ENCODE measurements at regions not wholly inside any gene's neighbourhood (a gene's known extent, or its start where the extent isn't known, plus 50 kb on each side); places are given as distances from the start of the nearest gene placed in this dataset.

DNA sequence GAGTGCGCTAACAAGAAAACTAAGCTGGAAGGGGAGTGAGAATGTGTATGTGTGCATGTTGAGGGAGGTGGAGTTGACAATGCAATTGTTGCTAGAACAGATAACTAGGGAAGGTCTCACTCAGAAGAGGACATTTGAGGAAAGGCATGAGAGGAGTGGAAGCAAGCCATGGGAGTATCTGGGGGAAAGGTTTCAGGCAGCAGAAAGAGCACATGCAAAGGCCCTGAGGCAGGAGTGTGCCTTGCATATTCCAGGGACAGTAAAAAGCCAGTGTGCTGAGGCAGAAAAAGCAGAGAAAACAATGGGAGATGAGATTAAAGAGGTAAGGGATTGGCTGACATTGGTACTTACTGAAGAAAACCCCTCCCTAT lies 149.6 kb upstream of the ADO start:
- TF ChIP-seq, protein P1, sequence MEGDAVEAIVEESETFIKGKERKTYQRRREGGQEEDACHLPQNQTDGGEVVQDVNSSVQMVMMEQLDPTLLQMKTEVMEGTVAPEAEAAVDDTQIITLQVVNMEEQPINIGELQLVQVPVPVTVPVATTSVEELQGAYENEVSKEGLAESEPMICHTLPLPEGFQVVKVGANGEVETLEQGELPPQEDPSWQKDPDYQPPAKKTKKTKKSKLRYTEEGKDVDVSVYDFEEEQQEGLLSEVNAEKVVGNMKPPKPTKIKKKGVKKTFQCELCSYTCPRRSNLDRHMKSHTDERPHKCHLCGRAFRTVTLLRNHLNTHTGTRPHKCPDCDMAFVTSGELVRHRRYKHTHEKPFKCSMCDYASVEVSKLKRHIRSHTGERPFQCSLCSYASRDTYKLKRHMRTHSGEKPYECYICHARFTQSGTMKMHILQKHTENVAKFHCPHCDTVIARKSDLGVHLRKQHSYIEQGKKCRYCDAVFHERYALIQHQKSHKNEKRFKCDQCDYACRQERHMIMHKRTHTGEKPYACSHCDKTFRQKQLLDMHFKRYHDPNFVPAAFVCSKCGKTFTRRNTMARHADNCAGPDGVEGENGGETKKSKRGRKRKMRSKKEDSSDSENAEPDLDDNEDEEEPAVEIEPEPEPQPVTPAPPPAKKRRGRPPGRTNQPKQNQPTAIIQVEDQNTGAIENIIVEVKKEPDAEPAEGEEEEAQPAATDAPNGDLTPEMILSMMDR (IDR thresholded peaks at IDR 0.05) = no peak
- TF ChIP-seq POLR2A (IDR thresholded peaks at IDR 0.05; ENCODE audit: low read length) = no peak
- TF ChIP-seq, protein P2, sequence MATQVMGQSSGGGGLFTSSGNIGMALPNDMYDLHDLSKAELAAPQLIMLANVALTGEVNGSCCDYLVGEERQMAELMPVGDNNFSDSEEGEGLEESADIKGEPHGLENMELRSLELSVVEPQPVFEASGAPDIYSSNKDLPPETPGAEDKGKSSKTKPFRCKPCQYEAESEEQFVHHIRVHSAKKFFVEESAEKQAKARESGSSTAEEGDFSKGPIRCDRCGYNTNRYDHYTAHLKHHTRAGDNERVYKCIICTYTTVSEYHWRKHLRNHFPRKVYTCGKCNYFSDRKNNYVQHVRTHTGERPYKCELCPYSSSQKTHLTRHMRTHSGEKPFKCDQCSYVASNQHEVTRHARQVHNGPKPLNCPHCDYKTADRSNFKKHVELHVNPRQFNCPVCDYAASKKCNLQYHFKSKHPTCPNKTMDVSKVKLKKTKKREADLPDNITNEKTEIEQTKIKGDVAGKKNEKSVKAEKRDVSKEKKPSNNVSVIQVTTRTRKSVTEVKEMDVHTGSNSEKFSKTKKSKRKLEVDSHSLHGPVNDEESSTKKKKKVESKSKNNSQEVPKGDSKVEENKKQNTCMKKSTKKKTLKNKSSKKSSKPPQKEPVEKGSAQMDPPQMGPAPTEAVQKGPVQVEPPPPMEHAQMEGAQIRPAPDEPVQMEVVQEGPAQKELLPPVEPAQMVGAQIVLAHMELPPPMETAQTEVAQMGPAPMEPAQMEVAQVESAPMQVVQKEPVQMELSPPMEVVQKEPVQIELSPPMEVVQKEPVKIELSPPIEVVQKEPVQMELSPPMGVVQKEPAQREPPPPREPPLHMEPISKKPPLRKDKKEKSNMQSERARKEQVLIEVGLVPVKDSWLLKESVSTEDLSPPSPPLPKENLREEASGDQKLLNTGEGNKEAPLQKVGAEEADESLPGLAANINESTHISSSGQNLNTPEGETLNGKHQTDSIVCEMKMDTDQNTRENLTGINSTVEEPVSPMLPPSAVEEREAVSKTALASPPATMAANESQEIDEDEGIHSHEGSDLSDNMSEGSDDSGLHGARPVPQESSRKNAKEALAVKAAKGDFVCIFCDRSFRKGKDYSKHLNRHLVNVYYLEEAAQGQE (IDR thresholded peaks at IDR 0.05) = no peak
- TF ChIP-seq, protein P3, sequence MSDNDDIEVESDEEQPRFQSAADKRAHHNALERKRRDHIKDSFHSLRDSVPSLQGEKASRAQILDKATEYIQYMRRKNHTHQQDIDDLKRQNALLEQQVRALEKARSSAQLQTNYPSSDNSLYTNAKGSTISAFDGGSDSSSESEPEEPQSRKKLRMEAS (IDR thresholded peaks at IDR 0.05) = no peak
- no peak for TF ChIP-seq SMC3 (IDR thresholded peaks at IDR 0.05)
- TF ChIP-seq, protein P4, sequence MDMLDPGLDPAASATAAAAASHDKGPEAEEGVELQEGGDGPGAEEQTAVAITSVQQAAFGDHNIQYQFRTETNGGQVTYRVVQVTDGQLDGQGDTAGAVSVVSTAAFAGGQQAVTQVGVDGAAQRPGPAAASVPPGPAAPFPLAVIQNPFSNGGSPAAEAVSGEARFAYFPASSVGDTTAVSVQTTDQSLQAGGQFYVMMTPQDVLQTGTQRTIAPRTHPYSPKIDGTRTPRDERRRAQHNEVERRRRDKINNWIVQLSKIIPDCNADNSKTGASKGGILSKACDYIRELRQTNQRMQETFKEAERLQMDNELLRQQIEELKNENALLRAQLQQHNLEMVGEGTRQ (IDR thresholded peaks at IDR 0.05) = no peak
- no peak for TF ChIP-seq JUN (IDR thresholded peaks at IDR 0.05)
- no peak for TF ChIP-seq EHF (CRISPR knock-in tag; IDR thresholded peaks at IDR 0.05)
